GM19468 (cell line): ENCODE measurements at regions not wholly inside any gene's neighbourhood (a gene's known extent, or its start where the extent isn't known, plus 50 kb on each side); places are given as distances from the start of the nearest gene placed in this dataset.

Source experiments
- ATAC-seq: cut with Tn5 transposase; IDR thresholded peaks from one replicate; pipeline ENCODE4 v1.9.1; 2021; ENCODE audit warnings: mild to moderate bottlenecking, moderate library complexity, moderate number of reproducible peaks; ENCODE audit not compliant: unreplicated experiment; ENCODE audit errors: extremely low read depth

- ATAC-seq: no peak
These were observed 671.5 kb upstream of the PCDH20 start for GRCh38 chr13:62087124-62087523.

GRCh38 chr13:62085337-62086229 lies 669.9 kb upstream of the PCDH20 start:
- no peak for ATAC-seq

- no peak for ATAC-seq
These were observed 669.1 kb upstream of the PCDH20 start for GRCh38 chr13:62084728-62085127.

GRCh38 chr13:62067821-62068220 lies 652.2 kb upstream of the PCDH20 start:
- ATAC-seq: no peak

- ATAC-seq: no peak
These were observed 649.4 kb upstream of the PCDH20 start for GRCh38 chr13:62065016-62065415.

GRCh38 chr13:62061751-62062150 lies 646.1 kb upstream of the PCDH20 start:
- ATAC-seq: no peak

- ATAC-seq: no peak
These were observed 644.9 kb upstream of the PCDH20 start for GRCh38 chr13:62060570-62060969.

- no peak for ATAC-seq
These were observed 641.6 kb upstream of the PCDH20 start for GRCh38 chr13:62057286-62057685.

GRCh38 chr13:62049992-62050391 lies 634.3 kb upstream of the PCDH20 start:
- ATAC-seq: no peak

- no peak for ATAC-seq
These were observed 630.9 kb upstream of the PCDH20 start for GRCh38 chr13:62046512-62046911.

GRCh38 chr13:62043600-62043999 lies 628.0 kb upstream of the PCDH20 start:
- ATAC-seq: no peak

GRCh38 chr13:62040806-62041205 lies 625.2 kb upstream of the PCDH20 start:
- ATAC-seq: no peak

- ATAC-seq: no peak
These were observed 624.4 kb upstream of the PCDH20 start for GRCh38 chr13:62040078-62040477.

- no peak for ATAC-seq
These were observed 622.6 kb upstream of the PCDH20 start for GRCh38 chr13:62038214-62038613.

GRCh38 chr13:62035981-62036380 lies 620.3 kb upstream of the PCDH20 start:
- ATAC-seq: no peak

GRCh38 chr13:62033934-62034333 lies 618.3 kb upstream of the PCDH20 start:
- ATAC-seq: no peak

- ATAC-seq: no peak
These were observed 606.7 kb upstream of the PCDH20 start for GRCh38 chr13:62022369-62022768.

GRCh38 chr13:62019858-62020257 lies 604.2 kb upstream of the PCDH20 start:
- no peak for ATAC-seq

- no peak for ATAC-seq
These were observed 598.6 kb upstream of the PCDH20 start for GRCh38 chr13:62014299-62014698.

GRCh38 chr13:62003452-62003851 lies 587.8 kb upstream of the PCDH20 start:
- no peak for ATAC-seq

- no peak for ATAC-seq
These were observed 578.5 kb upstream of the PCDH20 start for GRCh38 chr13:61994174-61994573.

- ATAC-seq: no peak
These were observed 574.3 kb upstream of the PCDH20 start for GRCh38 chr13:61989978-61990377.
